ENCODE measurements at regions not wholly inside any gene's neighbourhood (a gene's known extent, or its start where the extent isn't known, plus 50 kb on each side); places are given as distances from the start of the nearest gene placed in this dataset.

DNA sequence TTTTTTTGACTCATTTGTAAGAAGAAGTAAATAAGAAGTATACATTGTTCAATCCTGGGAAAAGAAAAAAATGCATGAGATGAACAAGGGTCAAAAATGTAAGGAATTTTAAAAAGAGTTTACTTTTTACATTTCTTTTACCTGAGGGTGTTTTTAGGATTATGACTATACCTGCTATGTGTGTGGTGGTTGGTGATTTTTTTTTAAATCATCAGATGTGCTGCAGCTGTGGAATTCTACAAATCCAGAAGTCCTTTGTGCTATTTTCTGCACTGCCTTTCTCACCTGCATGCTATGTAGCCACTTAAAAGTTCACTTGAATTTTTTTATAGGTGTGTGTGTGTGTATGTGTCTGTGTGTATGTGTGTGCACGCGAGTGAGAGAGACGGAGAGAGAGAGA is 185.3 kb downstream of the FAT3 start:
- no peak overlapping the region for H2BK20ac ChIP-seq (ENCODE audit: low read depth, low read length, poor library complexity, severe bottlenecking)
- H2BK120ac ChIP-seq (ENCODE audit: low read depth, low read length, poor library complexity, severe bottlenecking): no peak overlapping the region
- no peak overlapping the region for H4K91ac ChIP-seq (ENCODE audit: insufficient read length, low read depth, low read length)
- H2BK12ac ChIP-seq (ENCODE audit: insufficient read length, low read depth, low read length): no peak overlapping the region
- no peaks in the 10 kb centered on the region for H3K27me3 ChIP-seq (ENCODE audit: insufficient read depth, low read length)
- peak overlapping the region in 1 of 3 experiments; percentile 49; a peak in 1 of 7 replicates for H3K27ac Mint-ChIP-seq
- H3K23ac ChIP-seq (ENCODE audit: insufficient read length, low read depth, low read length): no peak overlapping the region
- peaks cover 25% of the 10 kb centered on the region for H3K4me1 ChIP-seq (ENCODE audit: insufficient read depth, low read length)
- H3K9me3 Mint-ChIP-seq: peaks cover 0 to 2% of the 10 kb centered on the region in 2 experiments; a peak in 3 of 5 replicates
- no peak overlapping the region for H3T11ph ChIP-seq (ENCODE audit: low read length)
- no peak for DNase-seq
- H3K36me3 Mint-ChIP-seq (ENCODE audit: insufficient read depth in 1 of 3, low read depth in 3 of 3): peaks cover 2 to 7% (median 3%) of the 10 kb centered on the region in 3 experiments
- WGBS (ENCODE audit: extremely low coverage, insufficient read length, low lambda C conversion rate): no CpG with 5 or more reads among the region's 3 CpGs
- H3K79me1 ChIP-seq (ENCODE audit: insufficient read depth, low read depth, low read length, poor library complexity, severe bottlenecking): no peaks in the 10 kb centered on the region
- H3K14ac ChIP-seq (ENCODE audit: insufficient read depth, low read length): no peak overlapping the region
- H3K56ac ChIP-seq (ENCODE audit: insufficient read length, low read depth, low read length): no peak overlapping the region
- H3K27ac ChIP-seq (ENCODE audit: insufficient read length, low read depth, low read length): no peak overlapping the region
- no peaks in the 10 kb centered on the region for H3K9me3 ChIP-seq (ENCODE audit: control insufficient read depth, low read depth, low read length)
- H2BK15ac ChIP-seq (ENCODE audit: low read depth, low read length): no peak overlapping the region
- H3K4me2 ChIP-seq (ENCODE audit: insufficient read depth, insufficient read length, low read length): no peak overlapping the region
- H3K27me3 Mint-ChIP-seq (ENCODE audit: low read depth): no peaks in the 10 kb centered on the region
- no peaks in the 10 kb centered on the region for H4K20me1 ChIP-seq (ENCODE audit: control insufficient read depth, insufficient read depth, insufficient read length)
- H3K9ac ChIP-seq (ENCODE audit: extremely low read depth, insufficient read length, low read length): no peak overlapping the region
- no peak overlapping the region for H2BK5ac ChIP-seq (ENCODE audit: insufficient read length, low read length)
- no peaks in the 10 kb centered on the region for H3K23me2 ChIP-seq (ENCODE audit: insufficient read length, low read depth, low read length, poor library complexity, severe bottlenecking)
- no peak overlapping the region for H3K4me3 Mint-ChIP-seq
- H4K8ac ChIP-seq (replicated peaks; ENCODE audit: insufficient read length, low read depth, low read length): no peak overlapping the region
- no peak overlapping the region for H4K5ac ChIP-seq (ENCODE audit: insufficient read length, low read depth, low read length)
- no peak overlapping the region for H3K4ac ChIP-seq (ENCODE audit: low read depth, low read length)
- H2AK5ac ChIP-seq (ENCODE audit: insufficient read length, low read length): no peak overlapping the region
- H2AFZ ChIP-seq (ENCODE audit: low read length): no peak overlapping the region
- peaks cover 61 to 65% of the 10 kb centered on the region in 2 experiments for H3K4me1 Mint-ChIP-seq
- H3K79me2 ChIP-seq (ENCODE audit: insufficient read depth, low read length): peaks cover 8% of the 10 kb centered on the region; the same call in 1 of the 2 replicates
- TF ChIP-seq, protein P1, sequence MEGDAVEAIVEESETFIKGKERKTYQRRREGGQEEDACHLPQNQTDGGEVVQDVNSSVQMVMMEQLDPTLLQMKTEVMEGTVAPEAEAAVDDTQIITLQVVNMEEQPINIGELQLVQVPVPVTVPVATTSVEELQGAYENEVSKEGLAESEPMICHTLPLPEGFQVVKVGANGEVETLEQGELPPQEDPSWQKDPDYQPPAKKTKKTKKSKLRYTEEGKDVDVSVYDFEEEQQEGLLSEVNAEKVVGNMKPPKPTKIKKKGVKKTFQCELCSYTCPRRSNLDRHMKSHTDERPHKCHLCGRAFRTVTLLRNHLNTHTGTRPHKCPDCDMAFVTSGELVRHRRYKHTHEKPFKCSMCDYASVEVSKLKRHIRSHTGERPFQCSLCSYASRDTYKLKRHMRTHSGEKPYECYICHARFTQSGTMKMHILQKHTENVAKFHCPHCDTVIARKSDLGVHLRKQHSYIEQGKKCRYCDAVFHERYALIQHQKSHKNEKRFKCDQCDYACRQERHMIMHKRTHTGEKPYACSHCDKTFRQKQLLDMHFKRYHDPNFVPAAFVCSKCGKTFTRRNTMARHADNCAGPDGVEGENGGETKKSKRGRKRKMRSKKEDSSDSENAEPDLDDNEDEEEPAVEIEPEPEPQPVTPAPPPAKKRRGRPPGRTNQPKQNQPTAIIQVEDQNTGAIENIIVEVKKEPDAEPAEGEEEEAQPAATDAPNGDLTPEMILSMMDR (conservative IDR thresholded peaks at IDR 0.05): no peak
- no peak overlapping the region for H3K18ac ChIP-seq (ENCODE audit: insufficient read length, low read depth, low read length)
